Osteoblast (primary cell): ENCODE measurements at regions not wholly inside any gene's neighbourhood (a gene's known extent, or its start where the extent isn't known, plus 50 kb on each side); places are given as distances from the start of the nearest gene placed in this dataset.

Source experiments
- DNase-seq: peaks from one replicate; pipeline ENCODE4 v3.0.0; 2011; ENCODE audit warnings: low spot score, mixed read lengths; ENCODE audit not compliant: insufficient read length; ENCODE audit errors: missing footprints
- H2AFZ ChIP-seq: 2 replicates; pipeline ENCODE4 v1.6.0; 2011; ENCODE audit warnings: mild to moderate bottlenecking, low read length
- H3K27ac ChIP-seq: 2 replicates; pipeline ENCODE4 v1.5.1; 2011; ENCODE audit warnings: mild to moderate bottlenecking, low read depth, low read length, moderate library complexity
- H3K27me3 ChIP-seq: 2 replicates; pipeline ENCODE4 v1.6.0; 2012; ENCODE audit warnings: mild to moderate bottlenecking, control low read depth, inconsistent platforms, low read length, moderate library complexity; ENCODE audit not compliant: insufficient read depth
- H3K36me3 ChIP-seq: 2 replicates; pipeline ENCODE4 v1.5.1; 2011; ENCODE audit warnings: mild to moderate bottlenecking, low read length, control low read depth, moderate library complexity; ENCODE audit not compliant: insufficient read depth
- H3K4me1 ChIP-seq: 2 replicates; pipeline ENCODE4 v1.5.1; 2011; ENCODE audit warnings: mild to moderate bottlenecking, low read length, control low read depth, moderate library complexity; ENCODE audit not compliant: insufficient read depth
- H3K4me2 ChIP-seq: 2 replicates; pipeline ENCODE4 v1.6.0; 2011; ENCODE audit warnings: mild to moderate bottlenecking, low read length; ENCODE audit not compliant: insufficient read depth
- H3K4me3 ChIP-seq: fragments of 200-600 bp; sonication (generic); 3 replicates; pipeline ENCODE4 v1.5.1; 2012; ENCODE audit warnings: mild to moderate bottlenecking, low read length, inconsistent platforms; ENCODE audit not compliant: insufficient read depth
- H3K79me2 ChIP-seq: 2 replicates; pipeline ENCODE4 v1.6.0; 2012; ENCODE audit warnings: mild to moderate bottlenecking, low read length, control low read depth, inconsistent platforms; ENCODE audit not compliant: insufficient read depth
- H3K9me3 ChIP-seq: 2 replicates; pipeline ENCODE4 v1.5.1; 2011; ENCODE audit warnings: low read depth, low read length, control low read depth
- H4K20me1 ChIP-seq: 2 replicates; pipeline ENCODE4 v1.6.0; 2012; ENCODE audit warnings: mild to moderate bottlenecking, low read length, control low read depth; ENCODE audit not compliant: insufficient read depth
- TF ChIP-seq, protein P1 (sequence below): IDR thresholded peaks from 2 replicates; pipeline ENCODE4 v1.5.1; 2011; ENCODE audit warnings: mild to moderate bottlenecking, low read depth, low read length, moderate library complexity; ENCODE audit errors: extremely low read depth

DNA sequence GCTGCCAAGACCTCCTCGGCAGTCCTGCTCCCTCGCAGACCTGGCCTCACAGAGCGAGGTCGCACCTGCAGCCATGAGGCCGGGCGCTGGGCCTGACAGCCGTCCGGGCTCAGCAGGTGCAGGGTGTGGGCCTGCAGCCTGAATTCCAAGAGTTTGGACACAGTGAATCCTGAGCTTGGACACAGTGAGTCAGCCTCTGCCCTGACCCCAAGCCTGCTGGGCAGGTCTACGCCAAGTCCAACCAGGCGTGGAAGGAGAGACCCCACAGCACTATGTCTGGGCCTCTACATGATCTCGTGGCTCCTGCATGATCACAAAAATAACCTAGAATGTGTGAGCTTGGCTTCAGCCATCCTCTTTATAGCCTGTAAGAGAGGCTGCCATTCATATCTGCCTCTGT, 121.0 kb downstream of the C16orf95 start:
- peak; percentile 26 for DNase-seq
- Histone ChIP-seq H3K4me3 (no peak overlapping the region), H3K36me3 (no peaks in the 10 kb centered on the region), H4K20me1 (no peaks in the 10 kb centered on the region), H3K9me3 (no peaks in the 10 kb centered on the region), H3K4me1 (peaks cover 10% of the 10 kb centered on the region), H2AFZ (no peak overlapping the region), H3K27ac (no peak overlapping the region), H3K27me3 (no peaks in the 10 kb centered on the region), H3K79me2 (no peaks in the 10 kb centered on the region), H3K4me2 (no peak overlapping the region)
- TF ChIP-seq, protein P1, sequence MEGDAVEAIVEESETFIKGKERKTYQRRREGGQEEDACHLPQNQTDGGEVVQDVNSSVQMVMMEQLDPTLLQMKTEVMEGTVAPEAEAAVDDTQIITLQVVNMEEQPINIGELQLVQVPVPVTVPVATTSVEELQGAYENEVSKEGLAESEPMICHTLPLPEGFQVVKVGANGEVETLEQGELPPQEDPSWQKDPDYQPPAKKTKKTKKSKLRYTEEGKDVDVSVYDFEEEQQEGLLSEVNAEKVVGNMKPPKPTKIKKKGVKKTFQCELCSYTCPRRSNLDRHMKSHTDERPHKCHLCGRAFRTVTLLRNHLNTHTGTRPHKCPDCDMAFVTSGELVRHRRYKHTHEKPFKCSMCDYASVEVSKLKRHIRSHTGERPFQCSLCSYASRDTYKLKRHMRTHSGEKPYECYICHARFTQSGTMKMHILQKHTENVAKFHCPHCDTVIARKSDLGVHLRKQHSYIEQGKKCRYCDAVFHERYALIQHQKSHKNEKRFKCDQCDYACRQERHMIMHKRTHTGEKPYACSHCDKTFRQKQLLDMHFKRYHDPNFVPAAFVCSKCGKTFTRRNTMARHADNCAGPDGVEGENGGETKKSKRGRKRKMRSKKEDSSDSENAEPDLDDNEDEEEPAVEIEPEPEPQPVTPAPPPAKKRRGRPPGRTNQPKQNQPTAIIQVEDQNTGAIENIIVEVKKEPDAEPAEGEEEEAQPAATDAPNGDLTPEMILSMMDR: no peak

DNA sequence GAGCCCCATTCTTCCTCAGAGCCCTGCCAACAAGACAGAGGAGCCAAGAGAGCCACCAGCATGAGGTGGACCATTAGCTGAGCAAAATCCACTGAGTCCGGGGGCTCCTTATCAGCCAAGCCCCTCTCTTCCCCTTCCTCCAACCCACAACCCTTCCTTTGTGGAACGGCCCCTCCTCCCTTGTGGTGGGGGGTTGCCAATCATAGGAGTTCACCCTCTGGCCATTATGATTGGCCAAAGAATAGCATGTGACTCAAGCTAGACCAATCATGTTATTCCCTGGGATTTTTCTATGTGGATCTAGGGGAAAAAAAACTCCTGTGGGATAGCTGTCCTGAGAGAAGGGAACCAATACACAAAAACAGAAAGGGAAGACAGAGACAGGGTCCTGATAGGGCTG, 120.5 kb downstream of the C16orf95 start:
- H3K9me3 ChIP-seq: peaks cover 1% of the 10 kb centered on the region
- no peak overlapping the region for H2AFZ ChIP-seq
- no peak overlapping the region for H3K4me2 ChIP-seq
- peak; percentile 23 for DNase-seq
- no peaks in the 10 kb centered on the region for H3K79me2 ChIP-seq
- H3K27ac ChIP-seq: no peak overlapping the region
- H4K20me1 ChIP-seq: no peaks in the 10 kb centered on the region
- no peak overlapping the region for H3K4me3 ChIP-seq
- no peaks in the 10 kb centered on the region for H3K27me3 ChIP-seq
- TF ChIP-seq, protein P1: no peak
- peaks cover 14% of the 10 kb centered on the region for H3K4me1 ChIP-seq
- H3K36me3 ChIP-seq: no peaks in the 10 kb centered on the region

DNA sequence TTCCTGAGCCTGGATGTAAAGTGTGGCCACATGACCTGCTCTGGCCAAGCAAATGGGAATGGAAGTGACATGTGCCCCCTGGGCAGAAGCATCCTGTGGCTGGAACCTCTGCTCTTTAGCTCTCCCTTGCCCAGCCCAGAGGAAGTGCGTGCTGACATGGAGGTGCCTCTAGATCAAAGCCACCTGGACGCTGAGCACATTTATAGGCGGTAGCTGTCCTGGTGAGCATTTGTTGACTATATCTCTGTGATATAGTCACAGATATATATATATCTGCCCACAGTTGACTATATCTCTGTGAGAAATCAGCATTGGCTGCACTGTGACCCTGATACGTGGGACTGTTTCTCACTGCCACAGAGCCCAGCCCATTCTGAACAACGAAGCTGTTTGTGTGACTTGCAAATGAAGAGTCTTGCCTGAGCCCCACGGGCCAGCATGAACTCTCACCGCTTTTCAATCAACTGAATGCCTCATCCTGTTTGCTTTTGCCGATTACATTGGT, 118.8 kb downstream of the C16orf95 start:
- no peak overlapping the region for H3K27ac ChIP-seq
- no peaks in the 10 kb centered on the region for H3K36me3 ChIP-seq
- no peak overlapping the region for H3K4me2 ChIP-seq
- no peak overlapping the region for H2AFZ ChIP-seq
- DNase-seq: peak; percentile 68
- peaks cover 2% of the 10 kb centered on the region for H3K9me3 ChIP-seq
- H3K4me1 ChIP-seq: peaks cover 30% of the 10 kb centered on the region
- H4K20me1 ChIP-seq: no peaks in the 10 kb centered on the region
- no peaks in the 10 kb centered on the region for H3K79me2 ChIP-seq
- TF ChIP-seq, protein P1: no peak
- H3K27me3 ChIP-seq: no peaks in the 10 kb centered on the region
- no peak overlapping the region for H3K4me3 ChIP-seq

DNA sequence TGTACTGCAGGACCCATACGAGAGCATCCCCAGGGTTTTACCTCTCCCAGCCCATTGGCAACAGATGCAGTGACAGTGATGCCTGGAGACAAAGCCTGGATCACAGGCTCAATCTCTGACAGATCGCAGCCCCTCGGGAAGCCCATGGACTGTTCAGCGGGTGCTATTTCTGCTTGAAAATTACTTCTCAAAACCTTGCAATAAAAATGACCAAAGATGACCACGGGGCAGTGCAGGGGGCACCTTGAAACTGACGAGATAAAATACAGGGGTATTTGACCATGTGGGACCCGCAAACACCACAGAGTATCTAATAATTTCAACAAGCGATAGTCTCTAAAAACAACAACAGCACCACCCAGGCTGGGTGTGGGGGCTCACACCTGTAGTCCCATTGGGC, 118.3 kb downstream of the C16orf95 start:
- Histone ChIP-seq H3K79me2 (no peaks in the 10 kb centered on the region), H3K4me1 (peaks cover 33% of the 10 kb centered on the region)

More for the DNA sequence above, 118.3 kb downstream of the C16orf95 start:
- peak; percentile 1 for DNase-seq
- Histone ChIP-seq H3K27ac (no peak overlapping the region), H4K20me1 (no peaks in the 10 kb centered on the region), H3K27me3 (no peaks in the 10 kb centered on the region), H3K36me3 (no peaks in the 10 kb centered on the region), H3K4me2 (no peak overlapping the region), H3K9me3 (peaks cover 2% of the 10 kb centered on the region), H2AFZ (no peak overlapping the region), H3K4me3 (no peak overlapping the region)
- TF ChIP-seq, protein P1: no peak
